Liver (tissue), 3 donors: ENCODE measurements at regions not wholly inside any gene's neighbourhood (a gene's known extent, or its start where the extent isn't known, plus 50 kb on each side); places are given as distances from the start of the nearest gene placed in this dataset.

Experiments used
- ATF3 ChIP-seq: IDR thresholded peaks from 2 replicates; pipeline ENCODE4 v1.6.1; 2016; ENCODE audit warnings: antibody characterized with exemption
- CTCF ChIP-seq: fragments of 150-350 bp; IDR thresholded peaks from 2 replicates; pipeline ENCODE4 v1.5.1; 2017; ENCODE audit warnings: improper control_type of control experiment, low read depth, low read length; ENCODE audit not compliant: missing input control
- HNF4A ChIP-seq, 2 donors: conservative IDR thresholded peaks; 2 replicates each; pipeline ENCODE4 v1.6.1; 2016; ENCODE audit warnings: antibody characterized with exemption in 2 of 2, mild to moderate bottlenecking in 2 of 2
- MAX ChIP-seq: IDR thresholded peaks from 2 replicates; pipeline ENCODE4 v1.6.1; 2016; ENCODE audit warnings: antibody characterized with exemption
- RAD21 ChIP-seq, 2 donors: IDR thresholded peaks; 2 replicates each; pipeline ENCODE4 v1.6.1; 2016; ENCODE audit warnings: antibody characterized with exemption in 2 of 2, mild to moderate bottlenecking in 2 of 2
- SP1 ChIP-seq: IDR thresholded peaks from 2 replicates; pipeline ENCODE4 v1.6.1; 2018; ENCODE audit warnings: antibody characterized with exemption, mild to moderate bottlenecking
- TAF1 ChIP-seq: conservative IDR thresholded peaks from 2 replicates; pipeline ENCODE4 v1.6.1; 2016; ENCODE audit warnings: antibody characterized with exemption, mild to moderate bottlenecking
- YY1 ChIP-seq: IDR thresholded peaks from 2 replicates; pipeline ENCODE4 v1.6.1; 2016; ENCODE audit warnings: antibody characterized with exemption, mild to moderate bottlenecking
- ZBTB33 ChIP-seq: IDR thresholded peaks from 2 replicates; pipeline ENCODE4 v1.6.1; 2016; ENCODE audit warnings: antibody characterized with exemption
- TF ChIP-seq, protein P1 (sequence below): IDR thresholded peaks from 2 replicates; pipeline ENCODE4 v1.6.1; 2016; ENCODE audit warnings: antibody characterized with exemption, mild to moderate bottlenecking
- donor health status: healthy.
- donor health status: healthy.

DNA sequence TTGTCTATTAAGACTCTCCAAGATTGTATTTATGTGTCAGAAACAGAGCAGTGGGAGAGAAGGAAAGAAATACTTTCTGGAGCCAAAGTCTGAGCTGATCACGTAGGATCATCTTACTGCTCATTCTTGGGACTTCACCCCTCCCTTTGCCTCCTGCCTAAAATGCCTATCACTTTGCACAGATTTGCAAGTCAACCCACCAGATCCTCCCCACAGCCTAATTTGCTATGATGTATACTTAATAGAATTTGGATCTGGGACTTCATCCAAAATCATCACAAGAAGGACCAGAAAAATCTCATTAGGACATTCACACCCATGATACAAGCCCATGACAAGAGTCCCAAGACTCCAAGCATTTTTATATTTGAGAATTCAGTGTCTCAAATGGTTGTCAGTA, 290.2 kb downstream of the FBXW7 start:
- TF ChIP-seq CTCF (no peak), YY1 (no peak), ZBTB33 (no peak), RAD21 (IDR thresholded peaks at IDR 0.05) (no peak), ATF3 (no peak), MAX (no peak), TAF1 (no peak), HNF4A (conservative IDR thresholded peaks at IDR 0.05) (no peak), SP1 (no peak)
- TF ChIP-seq, protein P1, sequence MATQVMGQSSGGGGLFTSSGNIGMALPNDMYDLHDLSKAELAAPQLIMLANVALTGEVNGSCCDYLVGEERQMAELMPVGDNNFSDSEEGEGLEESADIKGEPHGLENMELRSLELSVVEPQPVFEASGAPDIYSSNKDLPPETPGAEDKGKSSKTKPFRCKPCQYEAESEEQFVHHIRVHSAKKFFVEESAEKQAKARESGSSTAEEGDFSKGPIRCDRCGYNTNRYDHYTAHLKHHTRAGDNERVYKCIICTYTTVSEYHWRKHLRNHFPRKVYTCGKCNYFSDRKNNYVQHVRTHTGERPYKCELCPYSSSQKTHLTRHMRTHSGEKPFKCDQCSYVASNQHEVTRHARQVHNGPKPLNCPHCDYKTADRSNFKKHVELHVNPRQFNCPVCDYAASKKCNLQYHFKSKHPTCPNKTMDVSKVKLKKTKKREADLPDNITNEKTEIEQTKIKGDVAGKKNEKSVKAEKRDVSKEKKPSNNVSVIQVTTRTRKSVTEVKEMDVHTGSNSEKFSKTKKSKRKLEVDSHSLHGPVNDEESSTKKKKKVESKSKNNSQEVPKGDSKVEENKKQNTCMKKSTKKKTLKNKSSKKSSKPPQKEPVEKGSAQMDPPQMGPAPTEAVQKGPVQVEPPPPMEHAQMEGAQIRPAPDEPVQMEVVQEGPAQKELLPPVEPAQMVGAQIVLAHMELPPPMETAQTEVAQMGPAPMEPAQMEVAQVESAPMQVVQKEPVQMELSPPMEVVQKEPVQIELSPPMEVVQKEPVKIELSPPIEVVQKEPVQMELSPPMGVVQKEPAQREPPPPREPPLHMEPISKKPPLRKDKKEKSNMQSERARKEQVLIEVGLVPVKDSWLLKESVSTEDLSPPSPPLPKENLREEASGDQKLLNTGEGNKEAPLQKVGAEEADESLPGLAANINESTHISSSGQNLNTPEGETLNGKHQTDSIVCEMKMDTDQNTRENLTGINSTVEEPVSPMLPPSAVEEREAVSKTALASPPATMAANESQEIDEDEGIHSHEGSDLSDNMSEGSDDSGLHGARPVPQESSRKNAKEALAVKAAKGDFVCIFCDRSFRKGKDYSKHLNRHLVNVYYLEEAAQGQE: no peak
